ENCODE measurements at regions not wholly inside any gene's neighbourhood (a gene's known extent, or its start where the extent isn't known, plus 50 kb on each side); places are given as distances from the start of the nearest gene placed in this dataset.

GRCh38 chr17:77294761-77295160, 154.0 kb downstream of the SEC14L1 start:
- Histone ChIP-seq H3K9ac (ENCODE audit: low read length) (no peak overlapping the region), H3K27me3 (replicated peaks; ENCODE audit: control insufficient read depth, insufficient read depth, low read length) (no peaks in the 10 kb centered on the region), H3K9me3 (ENCODE audit: control insufficient read depth, low read length) (peaks cover 8% of the 10 kb centered on the region), H3K36me3 (ENCODE audit: control insufficient read depth, insufficient read depth, low read length, severe bottlenecking) (no peaks in the 10 kb centered on the region), H3K4me3 (ENCODE audit: low read length) (no peak overlapping the region), H3K4me1 (ENCODE audit: control insufficient read depth, insufficient read depth, low read length) (no peaks in the 10 kb centered on the region)
- DNase-seq (ENCODE audit: low read depth), result no peak

- Histone ChIP-seq H3K27me3 (replicated peaks; ENCODE audit: control insufficient read depth, insufficient read depth, low read length) (no peaks in the 10 kb centered on the region), H3K4me1 (ENCODE audit: control insufficient read depth, insufficient read depth, low read length) (no peaks in the 10 kb centered on the region), H3K4me3 (ENCODE audit: low read length) (no peak overlapping the region), H3K36me3 (ENCODE audit: control insufficient read depth, insufficient read depth, low read length, severe bottlenecking) (no peaks in the 10 kb centered on the region), H3K9ac (ENCODE audit: low read length) (no peak overlapping the region), H3K9me3 (ENCODE audit: control insufficient read depth, low read length) (peaks cover 8% of the 10 kb centered on the region)
- no peak for DNase-seq (ENCODE audit: low read depth)
Observed at GRCh38 chr17:77295241-77295853, 154.6 kb downstream of the SEC14L1 start.

- Histone ChIP-seq H3K4me1 (ENCODE audit: control insufficient read depth, insufficient read depth, low read length) (no peaks in the 10 kb centered on the region), H3K9ac (ENCODE audit: low read length) (no peak overlapping the region), H3K4me3 (ENCODE audit: low read length) (no peak overlapping the region), H3K27me3 (replicated peaks; ENCODE audit: control insufficient read depth, insufficient read depth, low read length) (no peaks in the 10 kb centered on the region), H3K36me3 (ENCODE audit: control insufficient read depth, insufficient read depth, low read length, severe bottlenecking) (no peaks in the 10 kb centered on the region), H3K9me3 (ENCODE audit: control insufficient read depth, low read length) (peaks cover 8% of the 10 kb centered on the region)
- no peak for DNase-seq (ENCODE audit: low read depth)
Observed at GRCh38 chr17:77296769-77297409, 156.1 kb downstream of the SEC14L1 start.

DNA sequence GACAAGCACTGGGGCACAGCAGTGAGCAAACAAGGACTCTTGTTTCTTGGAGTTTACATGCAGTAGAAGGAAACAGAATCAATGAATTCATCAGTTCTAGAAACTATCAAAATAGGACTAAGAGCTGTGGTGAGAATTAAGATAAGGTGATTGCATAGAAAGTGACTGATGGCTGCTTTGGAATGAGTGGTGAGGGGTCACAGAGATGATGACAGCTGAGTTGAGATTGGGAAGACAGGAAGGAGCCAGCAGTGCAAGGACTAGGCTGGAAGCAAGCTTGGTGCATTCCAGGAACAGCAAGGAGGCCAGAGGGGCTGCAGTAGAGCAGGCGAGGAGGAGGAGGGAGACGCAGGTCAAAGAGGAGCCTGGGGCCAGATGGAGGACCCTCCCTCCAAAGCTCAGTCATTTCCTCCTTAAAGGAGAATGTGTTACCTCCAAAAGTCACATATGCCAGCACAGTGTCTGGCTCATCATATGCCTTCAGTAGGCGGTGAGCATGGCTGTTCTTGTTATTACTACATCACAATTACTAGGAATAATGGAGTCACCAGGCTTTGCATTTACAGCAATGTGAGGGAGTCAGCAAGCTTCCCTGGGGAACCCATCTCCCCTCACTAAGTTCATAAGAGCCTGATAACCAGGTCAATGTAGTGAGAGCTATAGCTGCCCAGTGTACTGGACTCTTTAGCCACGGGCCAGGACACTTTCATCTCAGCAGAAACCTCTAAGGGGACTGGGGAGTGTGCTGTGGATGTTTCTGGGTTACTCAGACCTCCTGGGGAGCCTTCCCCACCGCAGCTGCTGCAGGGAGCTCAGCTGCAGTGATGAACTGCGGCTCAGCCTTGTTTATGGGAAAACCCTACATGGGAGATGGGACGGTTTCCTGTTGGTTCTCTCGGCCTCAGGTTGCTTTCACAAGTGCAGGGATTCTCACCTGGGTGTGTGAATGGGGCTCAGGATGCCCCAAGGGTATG, 157.2 kb downstream of the SEC14L1 start:
- no peaks in the 10 kb centered on the region for H3K27me3 ChIP-seq (replicated peaks; ENCODE audit: control insufficient read depth, insufficient read depth, low read length)
- no peaks in the 10 kb centered on the region for H3K4me1 ChIP-seq (ENCODE audit: control insufficient read depth, insufficient read depth, low read length)
- peaks cover 8% of the 10 kb centered on the region for H3K9me3 ChIP-seq (ENCODE audit: control insufficient read depth, low read length)
- no peak overlapping the region for H3K9ac ChIP-seq (ENCODE audit: low read length)
- DNase-seq (ENCODE audit: low read depth), result no peak
- no peaks in the 10 kb centered on the region for H3K36me3 ChIP-seq (ENCODE audit: control insufficient read depth, insufficient read depth, low read length, severe bottlenecking)
- H3K4me3 ChIP-seq (ENCODE audit: low read length), result no peak overlapping the region

DNA sequence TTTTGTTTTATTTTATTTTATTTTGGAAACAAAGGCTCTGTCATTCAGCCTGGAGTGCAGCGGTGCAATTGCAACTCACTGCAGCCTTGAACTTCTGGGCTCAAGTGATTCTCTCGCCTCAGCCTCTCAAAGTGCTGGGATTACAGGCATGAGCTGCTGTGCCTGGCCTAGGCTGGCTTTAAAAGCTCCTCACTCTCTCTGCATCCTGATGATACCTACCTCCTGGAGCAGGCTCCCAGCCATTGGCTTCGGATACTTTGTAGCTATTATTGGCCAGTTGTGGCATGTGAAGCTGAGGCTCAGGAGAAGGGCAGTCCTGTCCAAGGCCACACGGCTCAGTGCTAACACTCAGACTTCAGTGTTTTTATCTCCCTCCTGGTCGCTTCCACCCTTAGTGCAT, 158.0 kb downstream of the SEC14L1 start:
- no peak for DNase-seq (ENCODE audit: low read depth)
- H3K36me3 ChIP-seq (ENCODE audit: control insufficient read depth, insufficient read depth, low read length, severe bottlenecking), result no peaks in the 10 kb centered on the region
- H3K4me3 ChIP-seq (ENCODE audit: low read length), result no peak overlapping the region
- H3K4me1 ChIP-seq (ENCODE audit: control insufficient read depth, insufficient read depth, low read length), result peaks cover 3% of the 10 kb centered on the region
- peaks cover 8% of the 10 kb centered on the region for H3K9me3 ChIP-seq (ENCODE audit: control insufficient read depth, low read length)
- H3K27me3 ChIP-seq (replicated peaks; ENCODE audit: control insufficient read depth, insufficient read depth, low read length), result no peaks in the 10 kb centered on the region
- H3K9ac ChIP-seq (ENCODE audit: low read length), result no peak overlapping the region

DNA sequence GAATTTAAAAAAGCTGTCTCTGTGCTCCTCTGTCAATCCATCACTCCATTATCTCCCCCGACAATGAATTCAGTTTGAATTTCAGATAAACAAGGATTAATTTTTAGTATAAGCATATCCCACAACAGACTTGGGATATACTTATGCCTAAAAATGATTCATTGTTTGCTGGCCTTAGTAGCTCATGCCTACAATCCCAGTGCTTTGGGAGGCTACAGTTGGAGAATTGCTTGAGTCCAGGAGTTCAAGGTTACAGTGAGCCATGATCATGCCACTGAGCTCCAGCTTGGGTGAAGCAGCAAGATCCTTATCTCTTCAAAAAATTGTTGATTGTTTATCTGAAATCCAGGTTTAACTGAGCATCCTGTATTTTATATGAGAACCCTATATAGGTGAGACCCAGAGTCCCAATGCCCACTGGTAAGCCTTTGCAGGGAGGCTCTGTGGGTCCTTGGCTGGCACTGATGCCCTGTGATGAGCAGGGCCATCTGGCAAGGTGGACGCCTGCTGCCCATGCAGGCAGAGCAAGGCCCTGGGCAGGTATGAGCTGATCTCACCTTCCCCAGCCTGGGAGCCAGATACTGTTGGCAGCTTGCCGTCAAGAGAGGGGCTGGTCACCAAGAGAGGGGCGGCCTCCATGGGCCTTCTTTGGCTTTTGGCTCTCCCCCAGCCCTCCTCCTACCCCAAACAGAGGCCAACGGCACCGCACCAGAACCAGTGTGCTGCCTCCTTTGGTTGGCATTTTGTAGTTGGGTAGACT, 158.7 kb downstream of the SEC14L1 start:
- Histone ChIP-seq H3K4me3 (ENCODE audit: low read length) (no peak overlapping the region), H3K9ac (ENCODE audit: low read length) (no peak overlapping the region), H3K36me3 (ENCODE audit: control insufficient read depth, insufficient read depth, low read length, severe bottlenecking) (no peaks in the 10 kb centered on the region), H3K27me3 (replicated peaks; ENCODE audit: control insufficient read depth, insufficient read depth, low read length) (no peaks in the 10 kb centered on the region), H3K4me1 (ENCODE audit: control insufficient read depth, insufficient read depth, low read length) (peaks cover 9% of the 10 kb centered on the region), H3K9me3 (ENCODE audit: control insufficient read depth, low read length) (peaks cover 8% of the 10 kb centered on the region)
- DNase-seq (ENCODE audit: low read depth), result no peak

GRCh38 chr17:77300016-77300686, 159.4 kb downstream of the SEC14L1 start:
- no peaks in the 10 kb centered on the region for H3K27me3 ChIP-seq (replicated peaks; ENCODE audit: control insufficient read depth, insufficient read depth, low read length)
- H3K4me3 ChIP-seq (ENCODE audit: low read length), result no peak overlapping the region
- H3K36me3 ChIP-seq (ENCODE audit: control insufficient read depth, insufficient read depth, low read length, severe bottlenecking), result no peaks in the 10 kb centered on the region
- H3K4me1 ChIP-seq (ENCODE audit: control insufficient read depth, insufficient read depth, low read length), result peaks cover 16% of the 10 kb centered on the region
- DNase-seq (ENCODE audit: low read depth), result no peak
- H3K9ac ChIP-seq (ENCODE audit: low read length), result no peak overlapping the region
- peaks cover 8% of the 10 kb centered on the region for H3K9me3 ChIP-seq (ENCODE audit: control insufficient read depth, low read length)

DNA sequence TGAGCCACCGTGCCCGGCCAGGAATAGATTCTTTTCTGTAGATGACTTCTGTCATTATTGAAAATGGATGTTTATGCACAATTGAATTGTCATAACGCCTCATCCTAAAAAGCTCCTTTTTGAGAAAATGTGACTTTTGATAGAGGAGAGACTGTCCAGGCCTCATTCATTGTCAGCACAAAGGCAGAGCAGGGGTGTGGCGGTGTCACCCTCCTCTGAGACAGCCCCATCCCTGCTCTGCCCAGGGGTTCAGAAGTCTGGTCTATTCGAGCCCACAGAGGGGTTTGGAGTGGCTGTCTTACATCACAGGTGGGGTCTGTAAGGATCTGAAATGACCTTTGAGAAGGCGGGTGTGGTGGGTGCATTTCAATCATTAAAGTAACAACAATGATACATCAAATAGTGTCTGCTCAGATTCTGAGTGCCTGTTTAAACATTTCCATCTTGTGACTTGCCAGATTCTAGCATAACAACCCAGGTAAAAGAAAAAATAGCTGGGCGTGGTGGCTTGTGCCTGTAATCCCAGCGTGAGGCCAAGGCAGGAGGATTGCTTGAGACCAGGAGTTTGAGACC, 161.0 kb downstream of the SEC14L1 start:
- H3K9ac ChIP-seq (ENCODE audit: low read length), result no peak overlapping the region
- no peak for DNase-seq (ENCODE audit: low read depth)
- no peaks in the 10 kb centered on the region for H3K36me3 ChIP-seq (ENCODE audit: control insufficient read depth, insufficient read depth, low read length, severe bottlenecking)
- peaks cover 19% of the 10 kb centered on the region for H3K4me1 ChIP-seq (ENCODE audit: control insufficient read depth, insufficient read depth, low read length)
- no peaks in the 10 kb centered on the region for H3K27me3 ChIP-seq (replicated peaks; ENCODE audit: control insufficient read depth, insufficient read depth, low read length)
- peaks cover 8% of the 10 kb centered on the region for H3K9me3 ChIP-seq (ENCODE audit: control insufficient read depth, low read length)
- no peak overlapping the region for H3K4me3 ChIP-seq (ENCODE audit: low read length)

DNA sequence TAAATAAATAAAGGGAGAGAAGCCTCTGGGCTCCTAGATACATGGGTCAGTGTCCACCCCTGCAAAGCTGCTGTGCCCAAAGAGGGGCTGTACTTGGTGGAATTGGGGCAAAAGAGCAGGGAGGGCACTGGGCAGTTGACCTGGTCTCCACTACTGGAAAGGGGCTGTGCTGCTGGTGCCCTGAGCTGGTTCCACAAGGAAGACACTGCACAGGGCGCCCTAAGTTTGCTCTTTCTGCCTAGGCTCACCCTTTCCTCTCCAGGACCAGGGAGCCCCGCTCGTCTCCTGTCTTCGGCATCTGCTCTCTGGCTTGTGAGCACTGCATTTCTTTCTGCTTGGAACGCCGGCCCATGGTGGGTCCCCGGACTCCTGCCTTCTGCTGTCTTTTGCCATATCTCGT, 161.9 kb downstream of the SEC14L1 start:
- H3K4me1 ChIP-seq (ENCODE audit: control insufficient read depth, insufficient read depth, low read length), result peaks cover 19% of the 10 kb centered on the region
- H3K9me3 ChIP-seq (ENCODE audit: control insufficient read depth, low read length), result peaks cover 8% of the 10 kb centered on the region
- no peak overlapping the region for H3K9ac ChIP-seq (ENCODE audit: low read length)
- H3K36me3 ChIP-seq (ENCODE audit: control insufficient read depth, insufficient read depth, low read length, severe bottlenecking), result no peaks in the 10 kb centered on the region
- no peak for DNase-seq (ENCODE audit: low read depth)
- no peaks in the 10 kb centered on the region for H3K27me3 ChIP-seq (replicated peaks; ENCODE audit: control insufficient read depth, insufficient read depth, low read length)
- no peak overlapping the region for H3K4me3 ChIP-seq (ENCODE audit: low read length)

DNA sequence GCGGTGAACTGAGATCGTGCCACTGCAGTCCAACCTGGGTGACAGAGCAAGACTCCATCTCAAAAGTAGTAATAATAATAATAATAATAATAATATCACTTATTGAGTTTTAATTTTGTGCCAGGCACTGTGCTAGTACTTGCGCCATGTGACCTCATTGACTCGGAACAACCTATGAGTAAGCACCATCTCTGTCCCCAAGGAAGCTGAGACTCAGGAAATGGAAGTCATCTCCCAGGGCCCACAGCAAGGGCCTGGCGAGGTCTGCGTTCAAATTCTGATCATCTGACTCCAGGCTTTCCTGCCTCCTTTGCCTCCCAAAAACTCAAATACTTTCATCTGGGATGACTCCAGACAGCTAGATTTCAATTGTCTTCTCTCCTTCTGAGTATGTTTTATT, 162.9 kb downstream of the SEC14L1 start:
- no peaks in the 10 kb centered on the region for H3K27me3 ChIP-seq (replicated peaks; ENCODE audit: control insufficient read depth, insufficient read depth, low read length)
- DNase-seq (ENCODE audit: low read depth), result no peak
- peak overlapping the region; percentile 65 for H3K9ac ChIP-seq (ENCODE audit: low read length)
- H3K9me3 ChIP-seq (ENCODE audit: control insufficient read depth, low read length), result peaks cover 6% of the 10 kb centered on the region
- no peaks in the 10 kb centered on the region for H3K36me3 ChIP-seq (ENCODE audit: control insufficient read depth, insufficient read depth, low read length, severe bottlenecking)
- H3K4me3 ChIP-seq (ENCODE audit: low read length), result no peak overlapping the region
- peaks cover 25% of the 10 kb centered on the region for H3K4me1 ChIP-seq (ENCODE audit: control insufficient read depth, insufficient read depth, low read length)

Measured in adipocyte (in vitro differentiated cells).